Lung (tissue), 11 donors: ENCODE measurements at regions not wholly inside any gene's neighbourhood (a gene's known extent, or its start where the extent isn't known, plus 50 kb on each side); places are given as distances from the start of the nearest gene placed in this dataset.

Source experiments
- ATAC-seq: fragments of 200-7000 bp; cut with Tn5 transposase; one replicate; pipeline ENCODE4 v1.9.1; 2020; ENCODE audit warnings: moderate number of reproducible peaks; ENCODE audit not compliant: insufficient read depth, low FRiP score
- DNase-seq, 3 donors: peaks; one replicate each; pipeline ENCODE4 v3.0.0-alpha.2; 2013 to 2017
- H3K27ac ChIP-seq, 2 donors: one replicate each; pipeline ENCODE4 v1.5.1; 2013; ENCODE audit warnings: mild to moderate bottlenecking in 2 of 2, moderate library complexity in 2 of 2, control low read depth in 1 of 2, inconsistent platforms in 1 of 2, low read depth in 1 of 2, low read length in 1 of 2
- H3K27me3 ChIP-seq, 3 donors: one replicate each; pipeline ENCODE4 v1.5.1; 2013; ENCODE audit warnings: low read length in 2 of 3; ENCODE audit not compliant: control insufficient read depth in 3 of 3, insufficient read depth in 3 of 3
- H3K36me3 ChIP-seq, 4 donors: one replicate each; pipeline ENCODE4 v1.5.1; 2013; ENCODE audit warnings: low read length in 4 of 4, mild to moderate bottlenecking in 1 of 4, moderate library complexity in 1 of 4; ENCODE audit not compliant: control insufficient read depth in 4 of 4, insufficient read depth in 4 of 4
- H3K4me1 ChIP-seq, 5 donors: one replicate each; pipeline ENCODE4 v1.5.1; 2013; ENCODE audit warnings: low read length in 5 of 5, mild to moderate bottlenecking in 2 of 5, moderate library complexity in 1 of 5; ENCODE audit not compliant: control insufficient read depth in 5 of 5, insufficient read depth in 5 of 5
- H3K4me3 ChIP-seq: one replicate; pipeline ENCODE4 v1.5.1; 2013; ENCODE audit warnings: mild to moderate bottlenecking, control low read depth, moderate library complexity
- H3K9ac ChIP-seq, 2 donors: one replicate each; pipeline ENCODE4 v1.5.1; 2013; ENCODE audit warnings: low read length in 2 of 2, control low read depth in 1 of 2; ENCODE audit not compliant: insufficient read depth in 1 of 2
- H3K9me3 ChIP-seq, 4 donors: one replicate each; pipeline ENCODE4 v1.5.1; 2013; ENCODE audit warnings: low read length in 3 of 4, mild to moderate bottlenecking in 1 of 4, moderate library complexity in 1 of 4; ENCODE audit not compliant: control insufficient read depth in 4 of 4, insufficient read depth in 3 of 4
- WGBS, 2 donors: extraction: QIAGEN DNeasy Blood & Tissue Kit; methylation state at CpG; one replicate each; pipeline ENCODE4 v1.1.7; 2013; 5-methylcytosine and 5-hydroxymethylcytosine counted together
- TF ChIP-seq, protein P1 (sequence below): IDR thresholded peaks from 2 replicates; pipeline ENCODE4 v1.5.1; 2012; ENCODE audit warnings: mild to moderate bottlenecking; ENCODE audit errors: control extremely low read depth, extremely low read depth
- donor health status: control.
- donor health status: control.
- donor health status: Bipolar disorder and iron deficiency.
- donor health status: healthy.
- donor health status: DM: yes; HTN: yes; CAD: no.

DNA sequence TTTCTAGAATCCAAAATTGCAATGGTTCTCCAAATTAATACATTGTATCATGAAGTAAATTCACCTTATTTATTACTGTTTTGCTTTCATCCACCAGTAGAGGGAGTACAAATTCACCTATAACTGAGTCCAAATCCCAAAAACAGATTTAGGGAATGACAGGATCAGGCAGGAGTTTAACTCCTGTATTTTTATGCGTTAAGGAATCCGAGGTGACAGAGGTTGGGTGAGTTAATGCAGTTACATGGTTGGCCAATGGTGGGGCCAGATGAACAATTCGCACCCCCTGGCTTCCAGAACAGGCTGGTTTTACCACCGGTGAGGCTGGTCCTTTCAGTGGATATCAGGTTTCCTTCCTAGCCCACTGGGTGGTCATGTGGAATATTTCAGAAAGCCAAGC, 82.4 kb downstream of the MTNR1A start:
- 9 to 14% methylated on average over 4 of the region's 4 CpGs for WGBS, 2 donors
- Histone ChIP-seq H3K4me1 (peaks cover 0 to 5% (median 0%) of the 10 kb centered on the region in 5 donors), H3K27me3 (no peaks in the 10 kb centered on the region), H3K9ac (no peak overlapping the region), H3K36me3 (no peaks in the 10 kb centered on the region), H3K4me3 (no peak overlapping the region), H3K9me3 (no peaks in the 10 kb centered on the region), H3K27ac (no peak overlapping the region)
- ATAC-seq (no peak), DNase-seq (peak in 2 of 3 donors; percentile 63 to 73)
- TF ChIP-seq, protein P1, sequence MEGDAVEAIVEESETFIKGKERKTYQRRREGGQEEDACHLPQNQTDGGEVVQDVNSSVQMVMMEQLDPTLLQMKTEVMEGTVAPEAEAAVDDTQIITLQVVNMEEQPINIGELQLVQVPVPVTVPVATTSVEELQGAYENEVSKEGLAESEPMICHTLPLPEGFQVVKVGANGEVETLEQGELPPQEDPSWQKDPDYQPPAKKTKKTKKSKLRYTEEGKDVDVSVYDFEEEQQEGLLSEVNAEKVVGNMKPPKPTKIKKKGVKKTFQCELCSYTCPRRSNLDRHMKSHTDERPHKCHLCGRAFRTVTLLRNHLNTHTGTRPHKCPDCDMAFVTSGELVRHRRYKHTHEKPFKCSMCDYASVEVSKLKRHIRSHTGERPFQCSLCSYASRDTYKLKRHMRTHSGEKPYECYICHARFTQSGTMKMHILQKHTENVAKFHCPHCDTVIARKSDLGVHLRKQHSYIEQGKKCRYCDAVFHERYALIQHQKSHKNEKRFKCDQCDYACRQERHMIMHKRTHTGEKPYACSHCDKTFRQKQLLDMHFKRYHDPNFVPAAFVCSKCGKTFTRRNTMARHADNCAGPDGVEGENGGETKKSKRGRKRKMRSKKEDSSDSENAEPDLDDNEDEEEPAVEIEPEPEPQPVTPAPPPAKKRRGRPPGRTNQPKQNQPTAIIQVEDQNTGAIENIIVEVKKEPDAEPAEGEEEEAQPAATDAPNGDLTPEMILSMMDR = peak; percentile 17

DNA sequence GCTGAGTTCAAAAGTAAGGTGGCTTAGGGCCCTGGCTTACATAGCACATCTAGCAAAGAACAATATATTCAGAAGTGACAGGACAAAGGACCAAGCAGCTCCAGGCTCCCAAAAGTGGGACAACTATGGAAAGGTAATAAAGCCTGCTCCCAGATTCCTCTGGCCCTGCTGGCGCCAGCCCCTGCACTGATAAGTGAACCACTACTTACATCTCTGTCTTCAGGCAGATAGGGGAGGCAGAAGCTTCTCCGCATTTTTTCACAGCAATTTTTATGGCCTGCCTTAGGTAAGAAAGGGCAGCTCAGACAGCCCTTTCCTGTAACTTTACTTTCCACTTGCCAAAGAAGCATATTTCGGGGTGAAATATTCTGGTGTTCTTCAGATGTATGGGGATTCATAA, 83.9 kb downstream of the MTNR1A start:
- TF ChIP-seq, protein P1 = no peak
- H3K27me3 ChIP-seq = no peaks in the 10 kb centered on the region
- 65 to 67% methylated on average over 3 of the region's 3 CpGs for WGBS, 2 donors

DNA sequence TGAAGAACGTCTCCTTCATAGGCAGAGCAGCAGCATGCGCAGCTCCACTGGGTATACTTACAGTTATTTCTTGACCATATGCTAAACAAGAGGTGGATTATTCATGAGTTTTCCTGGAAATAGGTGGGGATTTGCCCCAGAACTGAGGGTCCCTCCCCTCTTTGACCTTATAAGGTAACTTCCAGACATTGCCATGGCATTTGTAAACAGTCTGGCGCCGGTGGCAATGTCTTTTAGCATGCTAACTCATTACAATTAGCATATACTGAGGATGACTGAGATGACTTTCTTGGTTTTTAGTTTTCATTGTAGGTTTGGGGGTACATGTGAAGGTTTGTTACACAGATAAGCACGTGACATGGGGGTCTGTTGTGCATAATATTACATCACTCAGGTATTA, 97.3 kb downstream of the MTNR1A start:
- Histone ChIP-seq H3K9ac (no peak overlapping the region), H3K27me3 (no peaks in the 10 kb centered on the region), H3K36me3 (no peaks in the 10 kb centered on the region), H3K4me1 (no peaks in the 10 kb centered on the region), H3K9me3 (peaks cover 0 to 4% (median 2%) of the 10 kb centered on the region in 4 donors), H3K27ac (no peak overlapping the region), H3K4me3 (no peak overlapping the region)
- 81% methylated on average over 5 of the region's 5 CpGs for whole genome bisulfite sequencing, 2 donors
- no peak for ATAC-seq
- TF ChIP-seq, protein P1 = no peak
- DNase-seq = no peak

More for the DNA sequence above, 83.9 kb downstream of the MTNR1A start:
- Histone ChIP-seq H3K4me1 (peaks cover 0 to 8% (median 0%) of the 10 kb centered on the region in 5 donors), H3K9me3 (no peaks in the 10 kb centered on the region), H3K4me3 (no peak overlapping the region), H3K36me3 (no peaks in the 10 kb centered on the region), H3K27ac (no peak overlapping the region), H3K9ac (no peak overlapping the region)
- ATAC-seq = no peak
- DNase-seq = no peak

DNA sequence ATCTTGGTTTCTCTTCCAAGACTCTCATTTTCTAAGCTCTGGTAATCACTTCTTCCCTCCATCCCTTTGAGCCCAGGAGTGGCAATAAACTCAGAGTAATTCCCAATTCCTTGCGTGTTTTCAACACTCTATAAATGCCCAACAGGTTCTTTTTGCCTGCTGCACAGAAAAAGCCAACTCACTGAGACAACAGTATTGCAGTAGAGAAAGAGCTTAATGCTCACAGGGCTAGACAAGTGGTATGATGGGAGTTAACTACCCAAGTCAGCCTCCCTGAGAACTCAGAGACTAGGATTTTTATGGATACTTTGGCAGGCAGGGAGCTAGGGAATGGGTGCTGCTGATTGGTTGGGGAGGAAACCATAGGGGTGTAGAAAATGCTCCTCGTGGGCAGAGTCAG, 103.4 kb downstream of the MTNR1A start:
- H3K9ac ChIP-seq = no peak overlapping the region
- H3K4me1 ChIP-seq = no peaks in the 10 kb centered on the region
- TF ChIP-seq, protein P1 = no peak
- ATAC-seq (no peak), DNase-seq (no peak)
- no peak overlapping the region for H3K27ac ChIP-seq
- no peaks in the 10 kb centered on the region for H3K36me3 ChIP-seq
- no peak overlapping the region for H3K4me3 ChIP-seq
- no peaks in the 10 kb centered on the region for H3K27me3 ChIP-seq
- 75 to 82% methylated on average over 2 of the region's 2 CpGs for WGBS, 2 donors
- H3K9me3 ChIP-seq = peaks cover 0 to 20% (median 17%) of the 10 kb centered on the region in 4 donors
